OCI-LY3 (cell line): ENCODE measurements at regions not wholly inside any gene's neighbourhood (a gene's known extent, or its start where the extent isn't known, plus 50 kb on each side); places are given as distances from the start of the nearest gene placed in this dataset.

ENCODE experiments used
- EZH2phosphoT487 ChIP-seq: fragments of 200-600 bp; shearing (Covaris generic); IDR thresholded peaks from 2 replicates; pipeline ENCODE4 v1.6.1; 2018; ENCODE audit warnings: antibody characterized with exemption, mixed run types, low read depth
- TF ChIP-seq, protein P1 (sequence below): fragments of 200-600, 300-600 bp; sonication (generic); IDR thresholded peaks from 2 replicates; pipeline ENCODE4 v1.5.1; 2014; ENCODE audit warnings: antibody characterized with exemption, low read length, low read depth

DNA sequence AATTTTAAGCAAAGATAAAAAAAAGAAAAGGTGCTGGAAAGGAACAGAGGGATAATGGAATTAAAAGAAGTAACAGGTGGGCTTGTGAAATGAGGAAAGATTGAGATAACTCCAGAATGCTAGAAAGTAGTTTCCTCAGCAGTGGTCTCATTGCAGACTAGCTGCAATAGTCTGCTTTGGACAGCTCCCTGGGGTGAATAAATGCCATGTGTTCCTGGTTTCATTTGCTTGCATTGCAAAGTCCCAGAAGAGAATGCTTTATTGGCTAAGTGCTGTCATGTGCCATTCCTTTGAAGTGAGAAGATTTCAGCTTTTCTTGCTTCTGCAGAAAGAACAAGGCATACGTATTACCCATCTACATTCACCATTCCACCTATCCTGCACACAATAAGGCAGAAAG lies 478.8 kb upstream of the RAG2 start:
- TF ChIP-seq, protein P1, sequence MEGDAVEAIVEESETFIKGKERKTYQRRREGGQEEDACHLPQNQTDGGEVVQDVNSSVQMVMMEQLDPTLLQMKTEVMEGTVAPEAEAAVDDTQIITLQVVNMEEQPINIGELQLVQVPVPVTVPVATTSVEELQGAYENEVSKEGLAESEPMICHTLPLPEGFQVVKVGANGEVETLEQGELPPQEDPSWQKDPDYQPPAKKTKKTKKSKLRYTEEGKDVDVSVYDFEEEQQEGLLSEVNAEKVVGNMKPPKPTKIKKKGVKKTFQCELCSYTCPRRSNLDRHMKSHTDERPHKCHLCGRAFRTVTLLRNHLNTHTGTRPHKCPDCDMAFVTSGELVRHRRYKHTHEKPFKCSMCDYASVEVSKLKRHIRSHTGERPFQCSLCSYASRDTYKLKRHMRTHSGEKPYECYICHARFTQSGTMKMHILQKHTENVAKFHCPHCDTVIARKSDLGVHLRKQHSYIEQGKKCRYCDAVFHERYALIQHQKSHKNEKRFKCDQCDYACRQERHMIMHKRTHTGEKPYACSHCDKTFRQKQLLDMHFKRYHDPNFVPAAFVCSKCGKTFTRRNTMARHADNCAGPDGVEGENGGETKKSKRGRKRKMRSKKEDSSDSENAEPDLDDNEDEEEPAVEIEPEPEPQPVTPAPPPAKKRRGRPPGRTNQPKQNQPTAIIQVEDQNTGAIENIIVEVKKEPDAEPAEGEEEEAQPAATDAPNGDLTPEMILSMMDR = no peak
- no peak for TF ChIP-seq EZH2phosphoT487
